ENCODE measurements at regions not wholly inside any gene's neighbourhood (a gene's known extent, or its start where the extent isn't known, plus 50 kb on each side); places are given as distances from the start of the nearest gene placed in this dataset.
A peak's percentile ranks its signal among the peaks of the same experiment; 100 is the strongest.

GRCh38 chr6:112634376-112634775 is 287.2 kb downstream of the RFPL4B start:
- Histone ChIP-seq H3K4me1 (ENCODE audit: control insufficient read depth in 1 of 2, insufficient read depth in 2 of 2, low read depth in 1 of 2, low read length in 1 of 2) (peaks cover 0 to 5% of the 10 kb centered on the region in 2 experiments; a peak in 2 of 4 replicates), H3K9ac (no peak overlapping the region), H4K20me1 (ENCODE audit: insufficient read depth) (no peaks in the 10 kb centered on the region), H3K9me3 (no peaks in the 10 kb centered on the region), H2AFZ (ENCODE audit: low read depth) (peak overlapping the region; percentile 47; the same call in 1 of the 2 replicates), H3K27me3 (ENCODE audit: insufficient read depth) (no peaks in the 10 kb centered on the region), H3K4me2 (no peak overlapping the region), H3K79me2 (ENCODE audit: insufficient read depth) (no peaks in the 10 kb centered on the region), H3K4me3 (ENCODE audit: low read depth in 2 of 2, low read length in 1 of 2) (no peak overlapping the region), H3K9me2 (no peaks in the 10 kb centered on the region), H3F3A (replicated peaks; ENCODE audit: insufficient read depth) (peaks cover 13% of the 10 kb centered on the region), H3K36me3 (replicated peaks in 1 of 2; ENCODE audit: control insufficient read depth in 1 of 2, insufficient read depth in 2 of 2, low read length in 1 of 2) (no peaks in the 10 kb centered on the region), H3K27ac (ENCODE audit: low read depth in 2 of 2, low read length in 1 of 2) (no peak overlapping the region)
- DNase-seq: no peak
- TF ChIP-seq ZBTB33 (IDR thresholded peaks at IDR 0.05; ENCODE audit: borderline replicate concordance, low read depth) (no peak), FOXJ3 (CRISPR knock-in tag; IDR thresholded peaks at IDR 0.05) (no peak), RCOR1 (IDR thresholded peaks at IDR 0.05; ENCODE audit: low read length) (no peak), POLR2AphosphoS5 (IDR thresholded peaks at IDR 0.05; ENCODE audit: low read depth, low read length) (no peak), USF1 (IDR thresholded peaks at IDR 0.05; ENCODE audit: borderline replicate concordance, low read depth) (no peak), MEF2A (IDR thresholded peaks at IDR 0.05; ENCODE audit: borderline replicate concordance, low read depth) (no peak), FOSL2 (IDR thresholded peaks at IDR 0.05; ENCODE audit: borderline replicate concordance, low read depth) (no peak), TAF1 (IDR thresholded peaks at IDR 0.05; ENCODE audit: borderline replicate concordance, low read depth, low read length) (no peak), RAD21 (IDR thresholded peaks at IDR 0.05; ENCODE audit: low read length) (no peak), USF2 (IDR thresholded peaks at IDR 0.05; ENCODE audit: borderline replicate concordance, low read depth, low read length) (no peak), RXRA (IDR thresholded peaks at IDR 0.05; ENCODE audit: borderline replicate concordance, low read depth) (no peak), GATA2 (CRISPR knock-in tag; IDR thresholded peaks at IDR 0.05) (no peak), FOXM1 (IDR thresholded peaks at IDR 0.05; ENCODE audit: low read depth) (no peak), SIN3A (IDR thresholded peaks at IDR 0.05; ENCODE audit: borderline replicate concordance, low read depth, low read length) (no peak), JUND (IDR thresholded peaks at IDR 0.05) (no peak), CHD2 (IDR thresholded peaks at IDR 0.05; ENCODE audit: low read length, partially characterized antibody) (no peak), SMC3 (IDR thresholded peaks at IDR 0.05; ENCODE audit: low read depth, low read length) (no peak), ELF1 (IDR thresholded peaks at IDR 0.05) (no peak)
- POLR2A ChIA-PET: no interaction called here
- 63% methylated on average over 1 of the region's 1 CpG for WGBS (ENCODE audit: low lambda C conversion rate)
- CTCF ChIA-PET: no interaction called here

Measured in SK-N-SH (cell line).